ENCODE measurements at regions not wholly inside any gene's neighbourhood (a gene's known extent, or its start where the extent isn't known, plus 50 kb on each side); places are given as distances from the start of the nearest gene placed in this dataset.
A peak's percentile ranks its signal among the peaks of the same experiment; 100 is the strongest.

GRCh38 chr4:101563126-101563525 is 215.8 kb upstream of the PPP3CA start:
- DNase-seq, result no peak

- DNase-seq, result no peak
These were observed 209.5 kb upstream of the PPP3CA start for GRCh38 chr4:101556842-101557241.

DNA sequence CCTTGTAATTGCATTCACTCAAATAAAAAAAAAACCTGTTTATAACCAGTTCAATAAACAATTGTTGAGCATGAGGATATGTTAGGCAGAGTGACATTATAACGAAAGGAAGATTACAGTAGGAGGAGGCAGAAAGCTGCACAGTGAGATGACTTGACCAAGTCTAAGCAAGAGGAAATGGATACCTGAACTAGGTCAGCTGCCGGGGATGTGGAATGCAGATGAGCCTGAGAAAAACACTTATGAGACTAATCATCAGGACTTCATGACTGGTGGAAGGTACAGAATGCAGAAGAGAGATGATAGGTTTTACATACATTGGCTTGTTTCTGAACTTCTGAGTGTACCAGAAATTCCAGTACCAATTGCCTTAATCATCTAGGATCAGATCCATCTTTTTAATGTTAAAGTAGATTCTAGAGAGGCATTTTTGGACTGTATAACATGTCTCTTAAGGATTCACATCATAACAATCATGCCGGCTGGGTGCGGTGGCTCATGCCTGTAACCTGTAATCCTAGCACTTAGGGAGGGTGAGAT is 208.1 kb upstream of the PPP3CA start:
- no peak for DNase-seq

DNA sequence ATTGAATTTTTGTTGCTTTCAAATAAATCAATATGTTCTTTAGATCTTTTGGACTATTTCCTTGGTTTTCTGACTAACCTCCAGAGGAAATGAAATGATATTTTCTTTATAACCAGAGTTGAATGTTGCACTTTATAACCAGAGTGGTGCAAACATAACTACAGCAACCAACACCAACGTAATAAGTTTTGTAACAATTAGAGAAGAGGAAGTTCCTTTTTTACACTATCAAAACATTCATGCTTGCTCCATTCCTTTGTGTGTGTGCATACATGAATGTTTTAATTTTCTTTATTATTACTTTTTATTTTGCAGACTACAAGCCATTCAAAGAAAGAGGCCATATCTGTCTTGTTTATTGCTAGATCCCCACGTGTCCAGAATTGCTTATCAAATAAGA is 193.0 kb upstream of the PPP3CA start:
- no peak for DNase-seq

- DNase-seq, result no peak
These were observed 181.2 kb upstream of the PPP3CA start for GRCh38 chr4:101528526-101528925.

DNA sequence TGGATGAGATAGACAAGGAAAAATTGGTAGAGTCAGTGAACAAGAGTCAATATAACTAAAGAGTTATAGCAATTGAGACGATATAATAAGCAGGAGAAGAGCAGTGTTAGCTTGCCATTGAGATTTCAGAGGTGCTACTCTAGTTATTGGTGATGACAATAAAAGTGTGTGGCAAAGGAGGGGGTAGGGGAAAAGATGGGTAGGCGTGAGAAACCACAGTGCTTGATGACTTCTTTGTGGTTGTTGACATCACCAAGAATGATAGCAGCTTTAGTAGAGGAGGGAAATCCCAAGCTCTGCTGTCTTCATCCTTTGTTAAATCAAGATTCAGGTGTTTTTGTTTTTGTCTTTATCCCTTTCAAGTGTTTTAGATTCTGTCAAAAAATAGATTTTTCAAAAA is 179.9 kb upstream of the PPP3CA start:
- no peak for DNase-seq

DNA sequence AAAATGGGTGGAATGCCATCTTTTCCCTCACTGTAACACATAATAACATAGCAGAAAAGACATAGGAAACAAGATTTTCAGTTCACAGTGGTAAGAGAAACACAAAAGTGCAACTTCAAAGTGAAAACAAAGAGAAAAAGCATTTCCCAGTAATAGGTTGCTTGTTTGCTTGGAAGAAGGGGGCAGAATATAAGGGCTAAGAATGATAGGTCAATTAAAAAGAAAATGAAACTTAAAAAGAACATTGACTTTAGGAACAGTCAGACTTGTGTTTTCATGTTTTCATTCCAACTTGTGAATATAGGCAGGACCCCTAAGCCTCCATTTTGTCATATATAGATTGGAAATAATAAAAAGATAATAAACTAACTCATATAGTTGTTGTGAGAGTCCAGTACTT is 168.2 kb upstream of the PPP3CA start:
- DNase-seq, result no peak

DNA sequence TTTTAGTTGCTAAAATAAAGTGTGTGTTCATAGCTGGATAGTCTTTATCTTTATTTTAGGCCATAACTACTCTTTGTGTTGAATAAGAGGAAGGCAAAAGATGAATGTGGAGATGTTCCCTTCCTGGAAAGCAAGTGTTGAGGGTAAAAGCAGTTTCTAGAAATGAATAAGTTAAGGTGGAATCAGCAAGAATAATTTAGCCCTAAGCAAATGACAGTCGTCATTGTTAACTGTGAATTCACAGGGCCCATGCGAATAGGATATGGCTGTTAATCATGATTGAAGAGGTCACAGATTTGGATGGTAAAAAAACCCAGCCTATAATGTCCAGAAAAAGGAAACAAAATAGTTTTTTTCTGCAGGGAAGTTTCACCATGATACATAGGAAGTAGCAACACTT is 167.8 kb upstream of the PPP3CA start:
- no peak for DNase-seq

DNA sequence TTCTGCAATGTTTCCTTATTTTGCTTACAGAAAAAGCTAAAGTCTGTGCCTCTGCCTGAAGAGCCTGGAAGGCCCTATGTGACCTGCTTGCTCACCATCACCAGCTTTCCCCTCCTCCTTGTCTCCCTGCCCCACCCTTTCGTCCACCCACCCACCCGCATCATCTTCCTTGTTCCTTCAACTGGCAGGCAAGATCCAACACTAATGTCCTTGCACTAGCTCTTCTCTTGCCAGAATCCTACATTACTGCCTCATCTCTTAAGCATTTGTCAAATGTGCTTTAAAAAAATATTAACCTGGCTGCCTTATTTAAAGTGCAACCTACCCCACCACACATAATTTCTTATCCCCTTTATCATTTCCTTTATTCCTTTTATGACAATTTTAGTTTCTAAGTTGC is 165.1 kb upstream of the PPP3CA start:
- no peak for DNase-seq

GRCh38 chr4:101501421-101501820 is 154.1 kb upstream of the PPP3CA start:
- no peak for DNase-seq

DNA sequence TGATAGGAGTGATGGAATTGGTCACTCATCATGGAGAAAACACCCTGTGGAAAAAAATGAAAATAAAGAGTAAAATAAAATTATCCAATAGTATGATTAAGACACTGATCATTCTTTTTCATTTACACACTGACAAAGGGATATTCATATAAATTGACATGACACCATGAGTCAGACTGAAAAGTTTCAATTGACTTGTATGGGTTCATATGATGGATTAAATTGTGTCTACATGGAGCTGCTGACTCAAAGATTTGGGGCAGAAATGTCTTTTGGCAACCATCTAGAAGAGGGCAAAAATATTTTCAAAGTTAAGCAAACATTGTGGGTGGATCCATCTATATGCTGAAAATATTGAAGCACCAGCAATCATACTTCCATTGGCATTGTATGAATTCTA is 153.4 kb upstream of the PPP3CA start:
- DNase-seq, result no peak

- no peak for DNase-seq
These were observed 127.9 kb upstream of the PPP3CA start for GRCh38 chr4:101475246-101475645.

DNA sequence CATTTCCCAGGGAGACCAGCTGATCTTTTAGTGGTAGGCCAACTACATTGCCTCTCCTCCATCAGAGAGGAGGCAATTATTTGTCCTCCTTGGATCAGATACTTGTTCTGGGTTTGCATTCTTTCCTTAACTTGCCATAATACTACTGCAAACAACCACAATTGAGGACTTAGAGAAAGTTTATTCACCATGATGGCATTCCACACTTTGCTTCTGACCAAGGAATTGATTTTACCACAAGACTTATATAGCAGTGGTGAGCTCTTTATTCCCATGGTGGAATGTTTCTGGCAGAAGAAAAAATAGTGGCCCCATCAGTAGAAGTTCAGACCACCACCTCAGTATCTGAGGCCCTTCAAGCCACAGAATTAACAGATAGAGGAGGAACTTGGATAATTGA is 123.9 kb upstream of the PPP3CA start:
- DNase-seq, result no peak

GRCh38 chr4:101464596-101464995 is 117.3 kb upstream of the PPP3CA start:
- DNase-seq, result peak in 1 of 2 experiments; percentile 1

DNA sequence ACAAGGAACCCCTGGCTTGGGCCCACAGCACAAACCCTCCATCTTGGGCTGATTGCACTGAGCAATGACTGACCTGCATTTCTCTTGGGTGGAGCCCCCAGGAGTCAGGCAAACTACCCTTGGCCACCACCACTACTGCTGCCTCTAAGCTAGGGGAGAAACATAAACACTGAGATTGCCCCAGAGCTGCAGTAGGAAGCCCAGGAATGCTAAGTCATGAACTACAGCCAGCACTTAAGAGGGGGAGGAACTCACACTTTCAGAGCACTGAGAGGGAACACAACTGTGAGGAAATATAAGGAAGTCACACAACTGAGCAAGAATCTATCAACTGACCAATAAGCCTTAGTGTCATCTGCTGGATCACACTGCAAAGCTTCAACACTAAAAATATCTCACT is 111.6 kb upstream of the PPP3CA start:
- DNase-seq, result no peak

GRCh38 chr4:101458473-101458872 is 111.1 kb upstream of the PPP3CA start:
- DNase-seq, result no peak

GRCh38 chr4:101451086-101451485 is 103.8 kb upstream of the PPP3CA start:
- no peak for DNase-seq

DNA sequence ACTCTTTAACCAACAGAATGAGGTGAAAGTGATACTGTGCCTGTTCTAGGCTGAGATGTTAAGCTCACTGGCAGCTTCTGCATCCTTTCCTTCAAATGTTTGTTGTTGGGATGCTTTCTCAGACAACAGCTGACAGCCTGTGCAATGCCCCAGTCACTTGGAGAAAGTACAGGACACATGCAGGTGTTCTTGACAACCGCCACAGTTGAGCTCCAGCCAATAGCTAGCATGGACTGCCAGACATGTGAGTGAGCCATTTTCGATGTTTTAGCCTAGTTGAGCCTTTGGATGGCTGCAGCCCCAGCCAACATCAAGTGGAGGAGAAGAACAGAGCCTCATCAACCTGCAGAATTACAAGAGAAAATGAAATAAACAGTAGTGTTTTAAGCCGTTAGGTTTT is 94.1 kb upstream of the PPP3CA start:
- no peak for DNase-seq

DNA sequence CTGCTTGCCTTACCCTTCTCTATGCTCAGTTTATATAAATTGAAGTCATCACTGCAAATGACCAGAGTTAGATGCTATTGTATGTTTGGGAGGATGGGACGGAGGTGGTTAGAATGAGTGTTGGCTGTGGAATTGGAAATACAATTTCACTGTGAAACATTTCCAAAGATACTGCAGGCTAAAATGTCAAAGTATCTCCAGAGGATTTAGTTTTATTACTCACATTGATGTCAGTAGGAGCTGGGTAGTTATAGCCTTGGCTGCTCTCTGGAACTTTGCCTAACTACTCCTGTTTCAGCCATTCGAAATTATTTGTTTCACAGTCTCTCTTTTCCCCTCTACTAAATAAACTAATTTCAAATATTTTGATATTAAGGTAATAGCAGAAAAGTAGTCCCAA is 92.6 kb upstream of the PPP3CA start:
- DNase-seq, result no peak

DNA sequence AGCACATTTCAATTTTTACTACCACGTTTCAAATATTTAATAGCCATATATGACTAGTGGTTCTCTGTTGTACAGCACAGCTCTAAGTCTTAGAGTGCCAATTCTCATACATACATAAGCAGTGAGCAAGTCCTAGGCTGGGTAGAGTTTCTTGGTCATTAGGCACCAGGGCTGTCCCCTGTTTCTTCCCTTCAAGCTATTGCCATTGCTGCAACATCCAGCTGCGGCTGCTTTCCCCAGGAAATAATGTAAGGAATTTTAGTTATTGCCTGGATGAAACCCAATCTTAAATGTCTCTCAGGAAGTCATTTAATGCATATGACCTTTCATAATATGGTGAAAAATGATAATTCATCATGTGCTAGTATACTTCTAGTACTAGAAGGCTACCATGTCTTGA is 74.1 kb upstream of the PPP3CA start:
- no peak for DNase-seq

DNA sequence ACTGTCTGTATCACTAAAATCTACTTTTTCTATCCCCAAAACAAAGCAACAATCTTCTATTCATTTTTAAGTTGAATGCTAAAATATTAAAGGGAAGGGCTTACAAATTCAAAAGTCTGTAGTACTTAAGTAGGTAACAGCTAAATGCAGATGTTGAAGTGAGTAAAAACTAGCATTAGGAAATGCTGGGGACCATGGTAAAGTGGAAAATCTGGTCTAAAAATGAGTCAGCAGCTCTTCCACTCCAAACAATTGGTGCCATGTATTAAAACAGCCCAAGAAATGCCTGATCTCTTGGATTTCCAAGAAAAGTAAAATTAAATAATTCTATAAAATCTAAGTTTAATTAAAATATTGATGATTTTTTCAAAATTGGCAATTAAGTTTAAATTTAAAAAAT is 73.3 kb upstream of the PPP3CA start:
- DNase-seq, result no peak

DNA sequence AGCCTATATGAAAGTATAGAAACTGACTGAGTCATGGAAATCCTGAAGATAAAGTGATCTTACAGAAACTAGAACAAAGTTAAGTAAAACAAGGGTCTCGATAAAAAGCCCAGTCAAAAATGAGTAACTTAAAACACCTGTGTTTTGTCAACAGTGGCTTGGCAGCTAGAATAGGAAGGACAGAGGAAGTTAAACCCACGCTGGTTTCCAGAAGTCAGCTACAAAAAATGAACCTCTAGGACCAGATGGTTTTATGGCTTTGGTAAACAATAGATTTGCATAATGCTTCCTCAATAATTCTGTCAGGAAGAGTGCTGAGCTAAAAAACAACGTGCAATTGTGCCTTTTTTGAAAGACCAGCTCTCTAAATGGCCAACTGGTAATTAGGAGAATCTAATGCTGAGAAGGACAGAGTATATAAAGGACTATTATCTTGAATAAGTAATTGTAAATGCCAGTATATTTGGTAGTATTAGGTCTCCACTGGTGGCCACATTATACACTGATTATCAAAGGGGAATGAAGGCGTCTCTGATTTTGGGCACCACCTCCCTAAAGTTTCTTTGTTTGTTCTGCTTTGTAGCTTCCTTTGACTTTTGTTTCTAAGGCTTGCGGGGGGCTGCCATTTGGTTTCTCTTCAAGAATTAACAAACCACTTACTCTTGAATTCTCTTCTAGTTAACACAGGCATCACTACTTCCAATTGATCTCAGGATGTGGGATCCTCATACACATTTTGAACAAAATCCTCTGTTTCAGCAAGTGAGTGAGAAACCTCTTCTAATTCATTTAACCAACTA is 72.2 kb upstream of the PPP3CA start:
- DNase-seq, result peak; percentile 24 to 87

- DNase-seq, result no peak
These were observed 71.1 kb upstream of the PPP3CA start for GRCh38 chr4:101418466-101418865.

GRCh38 chr4:101418055-101418454 is 70.7 kb upstream of the PPP3CA start:
- DNase-seq, result no peak

DNA sequence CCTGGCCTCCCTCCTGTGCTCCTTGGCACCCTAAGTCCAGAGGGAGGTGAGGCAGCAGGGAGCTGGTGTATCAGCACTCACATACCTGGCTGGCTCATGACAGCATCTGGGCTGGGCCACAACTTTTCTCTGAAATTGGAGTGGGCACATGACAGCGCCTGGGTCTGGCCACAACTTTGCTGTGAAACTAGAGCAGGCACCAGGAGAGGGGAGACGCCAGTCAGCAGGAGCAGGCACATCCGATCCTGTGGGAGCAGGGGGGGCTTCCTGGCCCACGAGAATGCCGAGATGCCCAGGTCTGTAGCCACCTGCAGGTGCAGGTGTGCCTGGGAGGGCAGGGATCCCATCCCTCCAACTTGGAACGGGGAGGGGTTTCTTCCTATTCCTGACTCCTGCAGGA is 69.7 kb upstream of the PPP3CA start:
- no peak for DNase-seq

Measured in NCI-H2081 (cell line).